ENCODE measurements at regions not wholly inside any gene's neighbourhood (a gene's known extent, or its start where the extent isn't known, plus 50 kb on each side); places are given as distances from the start of the nearest gene placed in this dataset.

DNA sequence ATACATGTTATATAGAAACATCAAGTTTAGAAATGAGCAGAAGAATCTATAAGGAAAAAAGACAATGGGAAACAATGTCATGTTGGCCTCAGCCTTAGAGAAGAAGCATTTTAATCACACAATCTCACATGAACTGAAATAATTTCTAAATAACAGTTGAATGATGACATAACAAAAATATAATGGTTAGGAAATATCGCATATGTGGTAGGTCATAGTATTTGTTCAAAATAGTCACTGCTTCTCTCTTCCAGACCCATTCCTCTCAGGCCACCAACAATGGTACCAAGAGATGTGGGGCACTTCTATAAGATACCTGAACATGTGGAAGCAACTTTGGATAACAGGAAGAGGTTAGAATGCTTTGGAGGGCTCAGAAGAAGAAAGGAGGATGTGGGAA is 195.7 kb upstream of the PDZRN3 start:
- no peak for ATAC-seq
- DNase-seq (ENCODE audit: low spot score) = no peak

DNA sequence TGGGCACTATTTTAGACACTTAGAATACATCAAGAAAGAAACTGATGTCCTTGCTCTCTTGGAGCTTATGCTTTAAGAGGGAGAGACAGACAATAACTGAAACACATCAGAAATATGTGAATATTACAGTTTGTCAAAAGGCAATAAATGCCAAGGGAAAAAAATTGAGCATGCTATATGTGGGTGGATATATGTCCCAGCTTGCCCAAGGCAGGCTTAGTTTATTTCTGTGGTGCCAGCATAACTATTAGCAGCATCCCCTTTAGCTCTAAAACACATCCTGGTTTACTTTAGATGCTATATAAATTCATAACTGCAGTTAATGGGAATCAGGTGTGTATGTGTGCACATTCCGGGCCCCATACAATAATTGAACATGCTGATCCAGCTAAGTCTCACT is 191.2 kb upstream of the PDZRN3 start:
- DNase-seq (ENCODE audit: low spot score) = no peak
- ATAC-seq = no peak

DNA sequence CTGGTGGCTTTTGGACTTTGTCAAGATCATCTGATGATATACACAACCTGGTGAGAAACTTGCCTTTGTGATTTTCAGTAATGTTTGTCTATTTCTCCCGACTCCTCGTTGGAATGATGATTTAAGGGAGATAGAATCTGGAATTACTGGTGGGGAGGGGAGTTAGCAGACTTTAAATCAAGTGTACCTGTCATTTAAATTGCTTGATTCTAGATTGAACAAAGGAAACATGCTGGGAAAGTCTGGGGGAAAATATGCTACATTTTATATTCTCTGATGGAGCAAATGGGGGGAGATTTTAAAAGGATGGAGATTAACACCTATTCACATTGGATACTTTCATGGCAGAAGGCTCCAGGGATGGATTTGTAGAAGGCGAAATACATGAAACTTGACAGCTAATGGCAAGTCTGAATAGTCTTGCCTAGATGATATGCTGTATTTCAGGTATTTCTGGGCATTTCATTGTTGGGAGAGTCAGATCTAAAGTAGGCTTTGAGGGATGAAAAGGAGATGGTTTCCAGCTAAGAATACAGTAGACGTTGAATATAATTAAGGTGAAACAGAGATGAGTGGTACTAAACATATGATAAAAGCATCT is 189.1 kb upstream of the PDZRN3 start:
- no peak for ATAC-seq
- DNase-seq (ENCODE audit: low spot score) = no peak

DNA sequence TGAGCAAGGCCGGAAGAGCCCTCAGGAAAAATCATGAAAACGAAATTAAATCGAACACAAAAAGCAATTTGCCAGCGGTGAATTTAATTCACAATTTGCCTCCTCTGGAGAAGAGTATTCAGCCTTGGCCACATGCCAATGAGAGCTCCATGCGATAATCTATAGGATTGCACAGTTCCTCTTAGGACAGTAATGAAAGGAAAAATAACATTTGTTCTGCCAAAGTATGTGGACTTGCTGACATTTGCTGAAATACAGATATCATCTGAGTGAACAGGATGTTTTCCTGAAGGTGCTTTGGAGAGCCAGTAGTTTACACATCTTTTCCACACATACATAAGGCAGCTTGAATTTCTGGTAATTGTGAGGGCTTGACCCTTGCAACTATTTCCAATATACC is 188.6 kb upstream of the PDZRN3 start:
- no peak for DNase-seq (ENCODE audit: low spot score)
- no peak for ATAC-seq

DNA sequence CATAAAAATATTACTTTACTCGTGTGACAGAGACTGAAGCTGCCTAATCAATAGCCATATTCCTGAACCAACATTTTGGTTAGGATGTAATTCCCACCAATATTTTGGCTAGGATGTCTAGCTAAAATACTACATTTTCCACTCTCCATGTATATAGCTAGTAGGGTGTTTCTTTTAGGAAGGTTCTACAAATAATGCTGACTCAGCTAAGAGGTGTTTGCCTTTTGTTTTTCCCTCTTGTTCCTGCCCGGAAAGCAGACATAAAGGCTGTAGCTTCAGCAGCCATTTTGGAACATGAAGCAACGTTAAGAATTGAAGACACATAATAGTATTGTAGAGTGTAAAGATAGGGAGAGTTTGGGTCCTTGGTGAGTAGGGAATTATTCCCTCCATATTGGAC is 187.3 kb upstream of the PDZRN3 start:
- ATAC-seq (no peak), DNase-seq (ENCODE audit: low spot score) (no peak)

DNA sequence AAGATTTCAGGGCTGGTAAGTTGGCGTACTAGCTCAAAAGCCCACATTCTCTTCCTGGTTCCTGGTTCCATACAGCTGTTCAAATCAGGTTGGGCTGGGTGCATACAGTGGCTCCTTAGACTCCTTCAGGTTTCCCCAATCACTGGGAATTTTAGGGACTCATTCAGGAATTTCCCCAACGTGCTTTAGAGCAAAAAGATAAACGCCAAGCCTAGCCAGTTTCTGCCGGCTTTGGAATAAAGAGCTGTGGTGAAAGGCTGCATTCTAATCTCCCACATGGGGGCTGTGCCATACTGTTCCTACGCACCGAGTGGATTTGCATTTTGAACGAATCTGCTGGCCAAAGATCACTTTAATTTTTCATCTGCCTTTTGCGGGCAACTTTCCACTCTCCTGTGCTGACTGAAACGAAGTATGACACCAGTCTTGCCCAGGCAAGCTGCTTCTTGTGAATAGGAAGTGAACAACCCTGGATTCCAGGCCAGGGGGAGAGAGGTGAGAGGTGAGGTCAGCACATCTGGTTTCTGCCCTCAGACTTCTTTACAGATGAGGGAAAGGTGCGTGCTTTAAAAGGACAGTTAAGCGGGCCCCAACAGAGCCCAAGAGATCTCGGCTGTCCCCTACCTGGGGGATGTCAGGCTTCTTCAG is 184.2 kb upstream of the PDZRN3 start:
- ATAC-seq (no peak), DNase-seq (ENCODE audit: low spot score) (no peak)

DNA sequence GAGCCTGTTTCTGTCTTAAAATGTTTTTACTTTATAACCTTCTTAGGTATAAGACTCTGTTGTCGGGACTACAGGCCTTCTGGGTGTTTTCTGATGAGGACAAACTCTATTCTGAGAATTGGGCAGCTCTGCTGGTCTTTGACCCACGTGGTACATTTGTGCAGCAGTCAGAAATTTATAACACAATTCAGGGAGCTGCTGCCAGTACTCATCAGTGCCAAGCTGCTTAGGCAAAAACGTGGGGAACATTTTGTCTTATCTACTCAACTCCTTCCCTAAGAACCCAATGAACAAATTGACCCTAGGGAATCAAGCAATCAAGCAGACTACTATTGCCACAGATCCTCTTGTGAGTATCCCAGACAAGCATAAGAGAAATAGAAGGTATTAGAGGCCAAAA is 180.7 kb upstream of the PDZRN3 start:
- DNase-seq (ENCODE audit: low spot score) = no peak
- ATAC-seq = no peak

DNA sequence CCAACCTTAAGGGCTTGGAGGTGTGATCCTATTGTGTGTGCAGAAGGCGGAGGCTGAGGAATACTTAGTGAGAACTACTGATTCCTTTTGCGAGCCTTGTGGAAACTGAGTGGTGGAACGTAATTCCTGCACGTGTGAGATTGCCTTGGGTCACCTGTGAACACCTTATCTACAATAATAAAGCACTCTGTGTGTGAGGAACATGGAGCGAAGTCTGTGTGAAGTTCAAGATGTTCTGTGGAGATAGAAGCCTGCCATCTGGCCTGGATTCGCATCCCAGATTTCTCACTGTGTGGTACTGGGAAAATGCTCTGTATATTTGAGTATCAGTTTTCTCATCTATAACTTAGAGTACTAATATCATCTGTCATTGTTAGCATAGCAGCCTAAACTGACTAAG is 179.5 kb upstream of the PDZRN3 start:
- ATAC-seq (no peak), DNase-seq (ENCODE audit: low spot score) (no peak)

DNA sequence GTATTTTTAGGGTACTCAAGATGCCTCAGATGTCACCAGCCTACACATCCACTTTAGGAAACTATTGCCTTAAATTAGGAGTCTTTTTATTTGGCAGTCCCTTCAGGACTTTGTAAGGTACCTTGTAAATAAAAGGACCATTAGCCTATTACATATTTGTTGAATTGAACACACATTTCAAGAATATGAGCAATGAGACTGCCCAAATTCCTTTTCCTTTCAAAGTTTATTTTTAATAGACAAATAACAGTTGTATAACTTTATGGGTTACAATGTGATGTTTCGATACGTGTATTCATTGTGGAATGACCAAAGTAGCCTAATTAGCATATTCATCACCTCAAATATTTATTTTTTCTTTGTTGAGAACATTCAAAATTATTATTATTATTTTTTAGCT is 176.7 kb upstream of the PDZRN3 start:
- DNase-seq (ENCODE audit: low spot score) (no peak), ATAC-seq (no peak)

DNA sequence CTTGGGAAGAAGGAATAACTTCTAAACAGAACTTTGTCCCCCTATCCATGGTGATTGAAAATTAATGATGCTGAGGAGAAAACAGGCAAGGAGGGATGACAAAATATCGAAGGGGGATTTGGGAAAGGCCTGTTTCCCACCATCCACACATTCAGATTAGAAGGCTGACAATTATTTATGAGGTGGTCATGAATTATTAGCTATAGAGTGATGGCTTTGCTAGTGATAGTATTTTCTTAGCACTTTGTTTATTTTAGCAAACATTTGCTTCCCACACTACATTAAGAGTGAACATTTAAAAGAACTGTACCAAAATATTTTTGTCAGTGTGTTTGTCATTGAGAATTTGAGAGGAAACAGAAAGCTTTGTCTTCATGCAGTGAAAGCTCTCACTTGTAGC is 172.6 kb upstream of the PDZRN3 start:
- DNase-seq (ENCODE audit: low spot score) = no peak
- ATAC-seq = no peak

DNA sequence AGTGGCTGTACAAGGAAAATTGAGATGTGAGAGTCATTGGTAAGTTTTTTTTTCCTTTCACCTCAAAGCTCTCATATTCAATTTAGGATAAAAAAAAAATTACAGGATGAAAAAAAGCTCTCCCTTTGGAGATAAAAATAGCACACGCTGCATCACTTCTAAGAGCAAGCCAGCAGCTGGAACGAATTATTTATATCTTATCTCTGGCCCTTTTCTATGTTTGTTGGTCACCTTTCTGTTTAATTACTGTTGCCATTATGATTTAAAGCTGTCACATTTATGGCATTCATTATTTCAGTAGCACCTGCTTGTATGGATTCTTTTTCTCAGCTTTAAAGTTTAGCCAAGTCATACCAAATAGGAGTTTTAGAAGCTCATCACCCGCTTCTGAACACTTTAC is 171.6 kb upstream of the PDZRN3 start:
- no peak for ATAC-seq

DNA sequence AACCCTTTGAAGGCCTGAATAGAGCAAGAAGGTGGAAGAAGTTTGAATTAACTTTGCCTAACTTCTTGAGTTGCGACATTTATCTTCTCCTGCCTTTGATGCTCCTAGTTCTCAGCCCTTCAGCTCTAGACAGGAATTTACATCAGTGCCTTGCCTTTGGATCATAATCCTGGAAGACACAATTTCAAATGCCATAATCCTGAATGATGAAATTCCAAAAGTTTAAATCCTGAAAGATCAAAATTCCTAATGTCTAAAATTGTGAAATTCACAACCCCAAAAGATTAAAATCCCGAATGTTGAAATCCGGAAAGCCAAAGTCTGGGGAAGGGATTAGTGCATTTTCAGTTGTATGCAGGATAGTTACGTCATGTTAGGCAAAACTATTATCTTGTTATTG is 166.6 kb upstream of the PDZRN3 start:
- ATAC-seq (no peak), DNase-seq (ENCODE audit: low spot score) (no peak)

More for the DNA sequence above, 171.6 kb upstream of the PDZRN3 start:
- no peak for DNase-seq (ENCODE audit: low spot score)

DNA sequence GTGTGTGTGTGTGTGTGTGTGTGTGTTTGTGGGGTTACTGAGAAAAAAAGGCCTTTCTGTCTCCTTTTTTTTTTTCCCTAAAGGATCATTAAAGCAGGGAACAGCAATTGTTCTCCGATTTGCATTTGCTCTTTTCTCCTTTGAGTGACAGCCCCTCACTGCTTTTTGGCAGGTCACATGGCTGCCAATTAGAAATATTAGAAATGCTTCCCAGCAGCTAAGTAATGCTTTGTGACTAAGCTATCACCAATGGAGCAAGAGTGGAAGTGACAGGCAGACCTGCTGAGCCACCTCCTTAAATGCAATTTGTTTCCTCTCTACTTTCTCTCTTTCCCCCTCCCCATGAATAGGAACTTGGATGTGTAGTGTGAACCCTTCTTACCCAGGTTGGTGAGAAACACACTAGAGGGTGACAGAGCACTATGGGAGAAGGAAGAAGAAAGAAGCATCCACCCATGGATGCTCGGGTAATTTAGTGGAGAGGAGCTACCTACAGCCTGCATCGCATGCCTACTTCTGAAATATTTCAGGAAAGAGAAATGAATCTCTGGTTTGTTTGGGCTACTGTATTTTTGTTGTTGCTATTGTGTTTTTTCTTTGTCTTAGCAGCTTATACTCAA is 165.2 kb upstream of the PDZRN3 start:
- DNase-seq (ENCODE audit: low spot score) (no peak), ATAC-seq (no peak)

DNA sequence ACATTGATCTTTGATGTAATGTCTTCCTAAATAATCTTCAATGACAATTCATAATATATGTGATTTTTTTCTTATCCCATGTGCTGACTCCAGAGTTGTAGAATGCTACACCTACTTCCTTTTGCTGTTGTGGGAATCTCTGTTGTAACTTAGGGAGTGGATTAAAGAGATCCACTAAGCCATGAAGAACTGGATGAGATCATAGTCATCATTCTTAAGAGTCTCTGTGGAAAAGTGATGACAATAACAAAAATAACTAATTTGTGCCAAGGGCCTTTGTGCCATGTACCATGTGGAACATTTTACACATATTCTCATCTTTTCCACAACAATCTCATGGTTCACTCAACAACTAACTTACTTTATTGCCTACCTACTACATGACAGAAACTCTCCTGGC is 162.9 kb upstream of the PDZRN3 start:
- DNase-seq (ENCODE audit: low spot score) (no peak), ATAC-seq (no peak)

DNA sequence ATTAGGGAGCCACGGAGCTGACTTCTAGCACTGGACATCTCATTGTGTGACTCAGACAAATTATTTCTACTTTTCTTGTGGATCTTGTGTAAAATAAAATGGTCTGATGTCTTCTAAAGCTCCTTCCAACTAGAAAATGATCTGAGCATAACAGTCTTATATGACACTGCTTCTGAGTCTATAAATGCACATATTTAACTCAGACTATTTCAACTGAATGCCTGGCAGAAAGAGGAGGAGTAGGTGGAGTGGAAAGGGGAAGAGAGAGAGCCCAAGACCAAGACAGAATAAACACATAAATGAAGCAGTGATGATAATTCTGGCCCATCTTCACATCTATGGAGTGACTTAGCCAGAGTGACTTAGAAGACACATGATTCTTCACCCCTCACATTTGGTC is 162.3 kb upstream of the PDZRN3 start:
- DNase-seq (ENCODE audit: low spot score) (no peak), ATAC-seq (no peak)

DNA sequence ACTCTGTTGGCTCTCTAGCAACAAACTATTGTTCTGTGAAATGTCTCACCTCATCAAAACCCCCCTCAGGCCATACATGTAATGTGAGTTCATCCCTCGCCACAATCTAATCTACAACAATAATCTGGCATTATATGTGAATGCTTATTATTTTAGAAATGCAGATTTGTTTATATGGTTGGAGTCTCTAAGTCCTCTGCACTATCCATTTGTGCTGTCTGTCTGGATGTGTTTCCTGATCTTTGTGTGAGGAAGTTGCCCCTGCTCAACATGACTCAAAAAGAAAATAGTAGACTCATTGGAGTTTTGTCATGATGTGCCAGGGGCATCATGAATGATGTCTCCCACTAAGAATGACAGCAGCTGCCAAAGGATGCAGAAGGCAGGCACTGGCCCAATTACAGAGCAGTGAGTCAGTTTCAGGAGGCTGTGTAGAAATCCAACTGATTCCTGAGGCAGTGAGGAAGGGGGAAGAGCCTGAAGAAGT is 161.6 kb upstream of the PDZRN3 start:
- ATAC-seq (no peak), DNase-seq (ENCODE audit: low spot score) (no peak)

DNA sequence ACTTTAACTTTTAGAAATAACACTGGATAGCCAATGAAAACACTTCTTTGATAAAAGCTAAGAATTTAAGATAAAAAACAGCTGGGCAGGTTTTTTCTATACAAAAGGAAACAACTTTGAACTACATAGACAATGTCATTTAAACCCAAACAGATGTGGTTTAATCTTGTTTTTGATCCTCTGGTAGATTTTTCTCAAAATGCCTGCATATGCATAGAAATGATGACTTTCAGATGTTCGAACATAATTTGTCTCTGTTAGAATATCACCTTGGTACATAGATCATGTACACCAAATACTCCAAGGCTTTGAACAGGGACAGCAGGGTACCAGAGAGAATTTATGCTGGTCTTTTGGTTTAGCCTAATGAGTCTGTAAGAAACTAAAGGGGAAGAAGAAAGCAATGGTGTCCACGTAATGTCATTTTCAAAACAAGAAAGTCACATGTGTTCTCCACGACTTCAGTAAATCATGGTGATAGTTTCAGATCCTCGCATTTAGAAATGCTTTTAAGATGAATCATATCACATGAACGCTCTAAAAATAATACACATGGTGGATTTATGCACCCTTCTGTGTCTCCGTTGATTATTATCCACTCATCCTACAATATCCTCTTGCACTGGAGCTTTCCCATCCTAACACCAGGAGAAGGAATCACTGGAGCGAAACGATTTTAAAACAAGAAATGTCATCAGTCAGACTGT is 160.1 kb upstream of the PDZRN3 start:
- DNase-seq (ENCODE audit: low spot score) (no peak), ATAC-seq (no peak)

DNA sequence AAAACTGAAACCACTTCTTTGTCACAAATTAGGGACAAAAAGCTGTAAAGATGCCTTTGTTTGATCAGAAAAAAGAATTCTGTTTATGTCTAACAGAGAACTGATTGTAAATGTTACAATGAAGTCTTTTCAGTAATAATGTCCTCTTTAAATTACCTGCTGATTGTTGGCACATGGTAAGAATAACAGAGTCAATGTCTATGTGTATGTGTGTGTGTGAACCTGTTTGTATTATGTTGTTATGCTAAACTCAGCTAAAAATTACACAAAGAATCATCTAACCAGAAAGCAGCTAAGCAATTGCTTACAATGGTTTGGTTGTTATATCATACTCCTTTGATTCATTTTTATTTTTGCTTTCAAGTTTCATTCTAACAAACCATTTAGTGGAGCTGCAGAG is 159.1 kb upstream of the PDZRN3 start:
- DNase-seq (ENCODE audit: low spot score) (no peak), ATAC-seq (no peak)

DNA sequence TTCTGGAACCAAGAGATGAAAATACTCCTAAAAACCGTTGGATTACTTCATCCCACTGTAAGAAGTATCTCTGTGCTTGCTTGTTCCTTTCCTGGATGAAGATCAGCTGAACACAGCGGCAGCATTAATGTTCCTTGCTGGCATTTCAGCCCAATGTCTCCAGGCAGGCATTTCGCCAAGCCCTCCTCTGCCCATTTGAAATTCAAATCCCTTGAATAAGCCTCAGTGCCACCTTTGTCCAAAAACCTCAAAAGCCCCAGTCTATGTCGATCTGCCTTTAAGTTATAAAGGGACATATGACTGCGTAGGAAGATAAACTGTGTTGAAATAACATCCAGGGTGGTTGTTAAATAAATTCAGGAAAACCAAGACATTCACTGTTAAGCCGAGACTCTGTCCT is 156.8 kb upstream of the PDZRN3 start:
- DNase-seq (ENCODE audit: low spot score) = no peak
- no peak for ATAC-seq

DNA sequence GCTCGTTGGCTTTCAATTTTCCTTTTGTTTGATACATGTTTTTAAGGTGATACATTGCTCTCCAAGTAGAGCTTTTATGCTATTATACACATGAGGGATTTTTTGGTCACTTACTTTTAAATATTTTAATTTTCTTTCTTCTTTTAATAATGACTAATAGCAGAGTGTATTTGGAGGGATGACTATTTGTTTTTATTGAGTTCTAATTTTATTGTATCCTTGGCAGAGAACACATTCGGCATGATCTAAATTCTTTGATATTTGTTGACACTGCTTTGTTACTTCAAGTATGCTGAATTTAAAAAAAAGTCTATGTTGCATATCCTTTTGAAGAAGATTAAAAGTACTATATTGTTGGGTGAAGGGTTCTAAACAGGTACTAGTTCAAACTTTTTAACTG is 149.9 kb upstream of the PDZRN3 start:
- ATAC-seq (no peak), DNase-seq (ENCODE audit: low spot score) (no peak)

DNA sequence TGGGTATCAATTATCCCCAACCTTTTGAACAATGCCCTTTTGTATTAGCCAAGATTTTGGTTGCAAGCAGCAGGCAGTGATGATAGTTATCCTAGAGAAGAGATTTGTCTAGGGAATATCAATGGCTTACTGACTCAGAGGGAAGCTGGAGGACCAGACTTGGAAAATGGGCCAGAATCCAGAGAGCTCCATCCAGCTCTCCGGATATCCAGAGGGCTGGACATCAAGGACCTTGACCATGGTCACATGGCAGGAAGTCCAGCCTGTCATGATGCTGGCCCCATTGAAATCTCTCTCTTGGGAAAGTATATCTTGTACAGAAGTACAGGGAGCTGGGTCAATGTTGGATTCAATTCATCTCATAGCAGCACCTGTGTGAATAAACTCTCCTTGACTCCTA is 148.5 kb upstream of the PDZRN3 start:
- ATAC-seq (no peak), DNase-seq (ENCODE audit: low spot score) (no peak)

All from left lobe of liver (tissue), 2 donors.